Dermis microvascular lymphatic vessel endothelial cell (primary cell): ENCODE measurements at regions not wholly inside any gene's neighbourhood (a gene's known extent, or its start where the extent isn't known, plus 50 kb on each side); places are given as distances from the start of the nearest gene placed in this dataset.
"Not testable (repeated sequence)": the region's sequence is repeated elsewhere in the genome, so short reads cannot be mapped to it uniquely, and the experiment has no call there.

Experiments
- DNase-seq, 2 donors: peaks; one replicate each; pipeline versions ENCODE4 v3.0.0 to v3.0.0-alpha.2; 2010; ENCODE audit warnings: low read depth in 2 of 2

- not testable (repeated sequence) for DNase-seq
Measured at GRCh38 chr7:85891900-85892299, 705.0 kb upstream of the SEMA3D start.

- DNase-seq = peak; percentile 9 to 22
Measured at GRCh38 chr7:85890244-85890811, 703.5 kb upstream of the SEMA3D start.

GRCh38 chr7:85887133-85887532 is 700.3 kb upstream of the SEMA3D start:
- DNase-seq = no peak

GRCh38 chr7:85882335-85882734 is 695.5 kb upstream of the SEMA3D start:
- DNase-seq = no peak

GRCh38 chr7:85875398-85875797 is 688.5 kb upstream of the SEMA3D start:
- DNase-seq = no peak

GRCh38 chr7:85866540-85866939 is 679.7 kb upstream of the SEMA3D start:
- no peak for DNase-seq

- peak; percentile 14 to 41 for DNase-seq
Measured at GRCh38 chr7:85851571-85852193, 664.8 kb upstream of the SEMA3D start.

- no peak for DNase-seq
Measured at GRCh38 chr7:85850381-85850780, 663.5 kb upstream of the SEMA3D start.

- no peak for DNase-seq
Measured at GRCh38 chr7:85840554-85840953, 653.7 kb upstream of the SEMA3D start.

- no peak for DNase-seq
Measured at GRCh38 chr7:85833066-85833465, 646.2 kb upstream of the SEMA3D start.

- no peak for DNase-seq
Measured at GRCh38 chr7:85830982-85831381, 644.1 kb upstream of the SEMA3D start.

GRCh38 chr7:85829817-85830432 is 643.1 kb upstream of the SEMA3D start:
- no peak for DNase-seq

- no peak for DNase-seq
Measured at GRCh38 chr7:85829176-85829575, 642.3 kb upstream of the SEMA3D start.

GRCh38 chr7:85828614-85829013 is 641.8 kb upstream of the SEMA3D start:
- DNase-seq = no peak

- DNase-seq = no peak
Measured at GRCh38 chr7:85823396-85824080, 636.7 kb upstream of the SEMA3D start.

- DNase-seq = no peak
Measured at GRCh38 chr7:85821926-85822325, 635.1 kb upstream of the SEMA3D start.

- no peak for DNase-seq
Measured at GRCh38 chr7:85820702-85821443, 634.0 kb upstream of the SEMA3D start.

GRCh38 chr7:85815526-85815925 is 628.7 kb upstream of the SEMA3D start:
- no peak for DNase-seq

GRCh38 chr7:85806321-85806720 is 619.5 kb upstream of the SEMA3D start:
- no peak for DNase-seq

GRCh38 chr7:85805656-85806055 is 618.8 kb upstream of the SEMA3D start:
- no peak for DNase-seq

GRCh38 chr7:85805249-85805648 is 618.4 kb upstream of the SEMA3D start:
- no peak for DNase-seq

GRCh38 chr7:85802211-85802610 is 615.4 kb upstream of the SEMA3D start:
- DNase-seq = no peak
